Endothelial cell of umbilical vein (primary cell): ENCODE measurements at regions not wholly inside any gene's neighbourhood (a gene's known extent, or its start where the extent isn't known, plus 50 kb on each side); places are given as distances from the start of the nearest gene placed in this dataset.

Source experiments
- FOS ChIP-seq: IDR thresholded peaks from 2 replicates; pipeline ENCODE4 v1.6.1; 2011; ENCODE audit warnings: mild to moderate bottlenecking, low read length, moderate library complexity, borderline replicate concordance; ENCODE audit not compliant: insufficient read depth
- JUN ChIP-seq: IDR thresholded peaks from 2 replicates; pipeline ENCODE4 v1.6.1; 2011; ENCODE audit warnings: borderline replicate concordance, low read depth; ENCODE audit not compliant: insufficient read length, insufficient read depth
- POLR2AphosphoS5 ChIP-seq: IDR thresholded peaks from 2 replicates; pipeline ENCODE4 v1.6.1; 2012; ENCODE audit warnings: low read depth, mild to moderate bottlenecking, control low read depth, low read length, moderate library complexity; ENCODE audit not compliant: insufficient read depth
- TF ChIP-seq, protein P1 (sequence below), 2 donors: IDR thresholded peaks; 1 replicate in 1 of 2; 2 replicates in 1 of 2; pipeline ENCODE4 v1.5.1; 2011; ENCODE audit warnings: low read length in 2 of 2, mild to moderate bottlenecking in 2 of 2, moderate library complexity in 2 of 2, control low read depth in 1 of 2, inconsistent platforms in 1 of 2, low read depth in 1 of 2; ENCODE audit not compliant: insufficient read depth in 1 of 2; ENCODE audit errors: extremely low read depth in 1 of 2

DNA sequence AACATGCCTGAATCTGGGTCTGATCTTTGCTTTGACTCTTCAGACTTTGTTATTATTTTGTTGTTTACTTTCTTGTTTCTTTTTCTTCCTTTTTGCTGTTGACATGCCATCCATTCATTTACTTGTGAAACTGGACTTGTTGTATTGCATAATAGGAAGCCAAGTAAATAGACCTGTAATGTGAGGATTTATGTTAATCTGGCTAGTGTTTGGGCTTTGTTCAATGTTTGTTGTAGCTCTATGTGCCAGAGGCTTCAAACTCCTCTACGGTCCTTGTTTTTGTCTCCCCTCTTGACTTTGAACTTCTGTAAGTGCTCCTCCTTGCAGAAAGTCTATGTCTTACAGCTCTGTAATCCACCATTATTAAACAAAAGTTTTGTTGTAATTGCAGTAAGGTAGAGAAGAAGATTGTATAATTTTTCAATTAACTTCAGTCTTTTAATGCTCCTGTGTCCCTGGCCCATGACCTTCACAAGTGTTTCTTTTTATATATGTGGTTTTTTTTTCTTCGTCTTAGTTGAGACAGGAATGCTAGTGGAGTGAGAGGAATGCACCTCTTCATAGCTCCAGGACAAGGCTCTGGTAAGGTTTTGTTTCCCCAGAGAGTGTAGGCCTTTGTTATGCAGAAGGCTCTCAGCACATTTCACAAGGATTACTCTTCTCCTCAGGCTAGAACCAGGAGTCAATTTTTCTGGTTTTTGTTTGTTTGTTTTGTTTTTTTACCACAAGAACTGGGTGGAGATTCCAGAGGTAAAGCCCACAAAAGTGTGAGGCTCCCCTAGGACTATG is 1061.8 kb upstream of the CITED2 start:
- TF ChIP-seq, protein P1, sequence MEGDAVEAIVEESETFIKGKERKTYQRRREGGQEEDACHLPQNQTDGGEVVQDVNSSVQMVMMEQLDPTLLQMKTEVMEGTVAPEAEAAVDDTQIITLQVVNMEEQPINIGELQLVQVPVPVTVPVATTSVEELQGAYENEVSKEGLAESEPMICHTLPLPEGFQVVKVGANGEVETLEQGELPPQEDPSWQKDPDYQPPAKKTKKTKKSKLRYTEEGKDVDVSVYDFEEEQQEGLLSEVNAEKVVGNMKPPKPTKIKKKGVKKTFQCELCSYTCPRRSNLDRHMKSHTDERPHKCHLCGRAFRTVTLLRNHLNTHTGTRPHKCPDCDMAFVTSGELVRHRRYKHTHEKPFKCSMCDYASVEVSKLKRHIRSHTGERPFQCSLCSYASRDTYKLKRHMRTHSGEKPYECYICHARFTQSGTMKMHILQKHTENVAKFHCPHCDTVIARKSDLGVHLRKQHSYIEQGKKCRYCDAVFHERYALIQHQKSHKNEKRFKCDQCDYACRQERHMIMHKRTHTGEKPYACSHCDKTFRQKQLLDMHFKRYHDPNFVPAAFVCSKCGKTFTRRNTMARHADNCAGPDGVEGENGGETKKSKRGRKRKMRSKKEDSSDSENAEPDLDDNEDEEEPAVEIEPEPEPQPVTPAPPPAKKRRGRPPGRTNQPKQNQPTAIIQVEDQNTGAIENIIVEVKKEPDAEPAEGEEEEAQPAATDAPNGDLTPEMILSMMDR (IDR thresholded peaks at IDR 0.05; ENCODE audit: extremely low read depth in 1 of 2, insufficient read depth in 1 of 2, low read depth in 1 of 2, low read length in 2 of 2), result no peak
- TF ChIP-seq FOS (no peak), JUN (no peak), POLR2AphosphoS5 (no peak)
